MG63 (cell line): ENCODE measurements at regions not wholly inside any gene's neighbourhood (a gene's known extent, or its start where the extent isn't known, plus 50 kb on each side); places are given as distances from the start of the nearest gene placed in this dataset.

Experiments
- DNase-seq: peaks from one replicate; pipeline ENCODE4 v3.0.0-alpha.2; 2020
- H3K27me3 ChIP-seq: fragments of 250-450 bp; sonication (Bioruptor Pico); 2 replicates; pipeline ENCODE4 v1.5.1; 2020; ENCODE audit warnings: mild to moderate bottlenecking, moderate library complexity
- H3K36me3 ChIP-seq: fragments of 250-450 bp; sonication (Bioruptor Pico); 2 replicates; pipeline ENCODE4 v1.5.1; 2020; ENCODE audit warnings: mild to moderate bottlenecking, moderate library complexity
- H3K4me3 ChIP-seq: fragments of 250-450 bp; sonication (Bioruptor Pico); 2 replicates; pipeline ENCODE4 v1.5.1; 2020; ENCODE audit warnings: mild to moderate bottlenecking, moderate library complexity
- H3K9me3 ChIP-seq: fragments of 250-450 bp; sonication (Bioruptor Pico); 2 replicates; pipeline ENCODE4 v1.5.1; 2020; ENCODE audit warnings: mild to moderate bottlenecking, moderate library complexity

DNA sequence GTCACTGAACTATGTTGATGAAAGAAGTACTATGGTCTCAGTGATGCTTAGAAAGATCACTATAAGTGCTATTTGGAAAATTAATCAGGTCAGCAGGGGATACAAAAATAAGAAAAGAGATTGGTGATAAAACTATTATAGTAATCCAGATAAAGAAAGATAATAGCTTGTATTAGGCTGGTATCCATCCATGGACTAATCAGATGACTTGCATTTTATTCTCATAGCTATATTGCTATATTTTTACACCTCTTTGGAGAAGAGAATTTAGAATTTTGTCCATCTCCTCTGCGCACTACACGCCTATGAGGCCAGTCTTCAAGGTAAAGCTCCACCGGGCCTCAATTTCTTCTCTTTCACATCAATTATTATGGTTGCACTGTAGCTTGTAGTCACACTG lies 635.1 kb upstream of the DDX18 start:
- Histone ChIP-seq H3K4me3 (no peak overlapping the region), H3K9me3 (no peaks in the 10 kb centered on the region), H3K36me3 (no peaks in the 10 kb centered on the region), H3K27me3 (no peaks in the 10 kb centered on the region)
- no peak for DNase-seq

GRCh38 chr2:117190856-117191559 lies 623.5 kb upstream of the DDX18 start:
- no peak for DNase-seq
- Histone ChIP-seq H3K36me3 (no peaks in the 10 kb centered on the region), H3K4me3 (no peak overlapping the region), H3K9me3 (no peaks in the 10 kb centered on the region), H3K27me3 (no peaks in the 10 kb centered on the region)

DNA sequence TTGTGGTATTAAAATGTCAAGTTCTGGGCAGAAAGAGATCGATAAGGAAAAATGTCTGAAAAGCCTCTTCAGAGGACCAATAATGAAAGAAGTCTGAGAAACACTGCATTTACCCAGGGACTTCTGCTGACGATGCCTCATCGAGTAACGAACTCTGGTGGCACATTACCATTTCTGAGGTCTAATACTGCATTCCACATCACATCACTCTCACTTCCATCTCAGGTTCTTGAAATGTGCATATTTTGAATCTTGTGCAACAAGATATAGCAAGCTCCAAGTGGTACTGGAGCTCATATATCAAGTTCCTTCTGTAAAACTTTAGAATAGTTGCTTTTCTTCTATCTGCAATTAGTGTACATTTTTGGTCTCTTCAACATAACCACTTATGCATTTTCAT lies 619.1 kb upstream of the DDX18 start:
- Histone ChIP-seq H3K4me3 (no peak overlapping the region), H3K27me3 (no peaks in the 10 kb centered on the region), H3K36me3 (no peaks in the 10 kb centered on the region), H3K9me3 (no peaks in the 10 kb centered on the region)
- DNase-seq = no peak

- no peak for DNase-seq
- no peaks in the 10 kb centered on the region for H3K36me3 ChIP-seq
- H3K27me3 ChIP-seq = no peaks in the 10 kb centered on the region
- no peak overlapping the region for H3K4me3 ChIP-seq
- no peaks in the 10 kb centered on the region for H3K9me3 ChIP-seq
These were observed 615.0 kb upstream of the DDX18 start for GRCh38 chr2:117199511-117199910.

DNA sequence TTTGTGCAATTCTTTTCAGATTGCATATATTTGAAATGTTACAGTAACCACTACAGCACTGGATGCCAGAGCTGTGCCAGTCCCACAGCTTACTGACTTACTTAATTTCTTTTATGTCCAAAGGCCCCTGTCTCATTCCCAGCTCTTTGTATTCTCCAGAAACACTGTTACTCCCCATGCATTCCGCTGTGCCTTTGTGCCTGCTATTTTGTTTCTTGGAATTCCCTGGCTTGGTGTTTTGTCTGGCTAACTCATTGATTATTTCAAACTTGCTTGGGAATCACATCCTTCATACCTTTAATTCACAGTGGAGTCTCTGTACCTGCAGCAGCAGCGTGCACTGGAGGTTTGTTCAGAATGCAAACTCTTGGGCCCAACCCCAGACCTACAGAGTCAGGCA lies 601.9 kb upstream of the DDX18 start:
- Histone ChIP-seq H3K27me3 (no peaks in the 10 kb centered on the region), H3K4me3 (no peak overlapping the region), H3K9me3 (0 out of 2 replicates have a peak, but pooled peaks cover 4% of the 10 kb centered on the region), H3K36me3 (no peaks in the 10 kb centered on the region)
- no peak for DNase-seq

DNA sequence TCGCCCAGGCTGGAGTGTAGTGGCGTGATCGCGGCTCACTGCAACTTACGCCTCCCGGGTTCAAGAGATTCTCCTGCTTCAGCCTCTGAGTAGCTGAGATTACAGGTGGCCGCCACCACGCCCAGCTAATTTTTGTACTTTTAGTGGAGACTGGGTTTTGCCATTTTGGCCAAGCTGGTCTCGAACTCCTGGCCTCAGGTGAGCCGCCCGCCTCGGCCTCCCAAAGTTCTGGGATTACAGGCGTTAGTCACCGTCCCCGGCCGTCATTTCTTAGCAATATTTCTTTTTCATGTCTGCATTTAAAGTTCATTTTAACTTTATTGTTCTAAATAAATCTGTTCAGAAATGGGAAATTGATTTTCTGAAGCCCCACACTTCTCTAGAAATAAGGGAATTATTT lies 597.3 kb upstream of the DDX18 start:
- H3K36me3 ChIP-seq = no peaks in the 10 kb centered on the region
- no peak for DNase-seq
- 0 out of 2 replicates have a peak, but pooled peaks cover 4% of the 10 kb centered on the region for H3K9me3 ChIP-seq
- no peak overlapping the region for H3K4me3 ChIP-seq
- no peaks in the 10 kb centered on the region for H3K27me3 ChIP-seq

- H3K4me3 ChIP-seq = no peak overlapping the region
- DNase-seq = no peak
- no peaks in the 10 kb centered on the region for H3K36me3 ChIP-seq
- no peaks in the 10 kb centered on the region for H3K27me3 ChIP-seq
- no peaks in the 10 kb centered on the region for H3K9me3 ChIP-seq
These were observed 591.7 kb upstream of the DDX18 start for GRCh38 chr2:117222809-117223208.

DNA sequence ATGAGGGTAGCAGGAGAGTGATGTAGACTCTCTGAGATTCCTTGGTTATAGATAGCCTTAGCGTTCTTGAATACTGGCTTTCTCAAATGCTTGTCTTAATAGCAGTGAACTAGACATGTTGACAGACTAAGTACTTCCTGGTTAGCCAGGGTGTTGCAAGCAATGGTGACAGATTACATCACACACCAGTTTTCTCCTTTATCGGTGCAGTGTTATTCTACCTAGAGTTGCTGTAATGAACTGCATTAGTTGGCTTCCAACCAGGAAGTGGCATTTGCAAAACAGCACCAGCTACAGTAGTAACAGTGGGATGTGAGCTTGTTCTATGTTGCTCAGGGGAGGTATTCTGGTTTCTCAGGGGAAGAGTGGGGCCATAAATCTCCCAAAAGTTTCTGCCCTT lies 582.2 kb upstream of the DDX18 start:
- Histone ChIP-seq H3K4me3 (no peak overlapping the region), H3K36me3 (no peaks in the 10 kb centered on the region)

GRCh38 chr2:117257362-117257761 lies 557.1 kb upstream of the DDX18 start:
- no peaks in the 10 kb centered on the region; the same call in 1 of the 2 replicates for H3K9me3 ChIP-seq
- H3K27me3 ChIP-seq = no peaks in the 10 kb centered on the region
- no peak for DNase-seq
- no peaks in the 10 kb centered on the region for H3K36me3 ChIP-seq
- H3K4me3 ChIP-seq = no peak overlapping the region

More for the DNA sequence above, 582.2 kb upstream of the DDX18 start:
- Histone ChIP-seq H3K27me3 (no peaks in the 10 kb centered on the region), H3K9me3 (peaks cover 5% of the 10 kb centered on the region; the same call in 1 of the 2 replicates)
- no peak for DNase-seq

GRCh38 chr2:117269574-117269973 lies 544.9 kb upstream of the DDX18 start:
- Histone ChIP-seq H3K36me3 (no peaks in the 10 kb centered on the region), H3K27me3 (no peaks in the 10 kb centered on the region), H3K4me3 (no peak overlapping the region), H3K9me3 (peaks cover 2% of the 10 kb centered on the region; the same call in 1 of the 2 replicates)
- no peak for DNase-seq

GRCh38 chr2:117271631-117272030 lies 542.9 kb upstream of the DDX18 start:
- H3K9me3 ChIP-seq = peaks cover 2% of the 10 kb centered on the region; the same call in 1 of the 2 replicates
- DNase-seq = no peak
- H3K36me3 ChIP-seq = no peaks in the 10 kb centered on the region
- H3K4me3 ChIP-seq = no peak overlapping the region
- H3K27me3 ChIP-seq = no peaks in the 10 kb centered on the region

DNA sequence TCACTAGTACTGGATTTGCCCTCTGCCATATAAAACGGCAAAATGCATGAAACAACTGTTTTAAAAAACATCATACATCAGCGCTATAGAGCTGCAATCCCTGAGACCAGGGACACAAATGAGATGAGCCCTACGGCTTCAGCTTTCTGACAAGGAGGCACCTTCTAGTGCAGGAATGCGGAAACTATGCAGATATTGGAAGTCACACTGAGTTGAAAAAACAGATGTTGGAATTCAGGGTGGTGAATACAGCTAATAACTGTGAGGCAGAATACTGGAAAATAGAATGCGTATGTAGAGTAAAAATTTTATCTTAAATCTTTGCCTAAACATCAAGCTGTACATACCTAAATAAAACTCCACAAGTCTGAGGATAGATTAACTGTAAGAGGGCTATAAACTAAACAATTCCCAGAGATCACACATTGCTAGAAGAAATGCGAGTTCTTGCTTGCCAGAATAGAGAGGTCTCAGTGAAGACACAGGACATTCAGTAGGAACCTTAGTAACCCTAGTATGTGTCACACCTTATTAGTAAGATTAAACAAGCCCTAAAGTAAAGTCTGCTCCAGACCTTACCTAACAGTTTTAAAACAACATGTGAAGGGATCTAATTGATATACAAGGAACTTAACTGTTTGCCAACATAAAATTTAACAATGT lies 541.4 kb upstream of the DDX18 start:
- DNase-seq = no peak
- Histone ChIP-seq H3K27me3 (no peaks in the 10 kb centered on the region), H3K4me3 (no peak overlapping the region), H3K36me3 (no peaks in the 10 kb centered on the region), H3K9me3 (peaks cover 2% of the 10 kb centered on the region; the same call in 1 of the 2 replicates)

- DNase-seq = no peak
- Histone ChIP-seq H3K4me3 (no peak overlapping the region), H3K36me3 (no peaks in the 10 kb centered on the region), H3K27me3 (no peaks in the 10 kb centered on the region), H3K9me3 (no peaks in the 10 kb centered on the region)
These were observed 521.5 kb upstream of the DDX18 start for GRCh38 chr2:117293012-117293411.

GRCh38 chr2:117299451-117299850 lies 515.0 kb upstream of the DDX18 start:
- no peak for DNase-seq
- Histone ChIP-seq H3K27me3 (no peaks in the 10 kb centered on the region), H3K36me3 (no peaks in the 10 kb centered on the region), H3K4me3 (no peak overlapping the region), H3K9me3 (peaks cover 2% of the 10 kb centered on the region)

DNA sequence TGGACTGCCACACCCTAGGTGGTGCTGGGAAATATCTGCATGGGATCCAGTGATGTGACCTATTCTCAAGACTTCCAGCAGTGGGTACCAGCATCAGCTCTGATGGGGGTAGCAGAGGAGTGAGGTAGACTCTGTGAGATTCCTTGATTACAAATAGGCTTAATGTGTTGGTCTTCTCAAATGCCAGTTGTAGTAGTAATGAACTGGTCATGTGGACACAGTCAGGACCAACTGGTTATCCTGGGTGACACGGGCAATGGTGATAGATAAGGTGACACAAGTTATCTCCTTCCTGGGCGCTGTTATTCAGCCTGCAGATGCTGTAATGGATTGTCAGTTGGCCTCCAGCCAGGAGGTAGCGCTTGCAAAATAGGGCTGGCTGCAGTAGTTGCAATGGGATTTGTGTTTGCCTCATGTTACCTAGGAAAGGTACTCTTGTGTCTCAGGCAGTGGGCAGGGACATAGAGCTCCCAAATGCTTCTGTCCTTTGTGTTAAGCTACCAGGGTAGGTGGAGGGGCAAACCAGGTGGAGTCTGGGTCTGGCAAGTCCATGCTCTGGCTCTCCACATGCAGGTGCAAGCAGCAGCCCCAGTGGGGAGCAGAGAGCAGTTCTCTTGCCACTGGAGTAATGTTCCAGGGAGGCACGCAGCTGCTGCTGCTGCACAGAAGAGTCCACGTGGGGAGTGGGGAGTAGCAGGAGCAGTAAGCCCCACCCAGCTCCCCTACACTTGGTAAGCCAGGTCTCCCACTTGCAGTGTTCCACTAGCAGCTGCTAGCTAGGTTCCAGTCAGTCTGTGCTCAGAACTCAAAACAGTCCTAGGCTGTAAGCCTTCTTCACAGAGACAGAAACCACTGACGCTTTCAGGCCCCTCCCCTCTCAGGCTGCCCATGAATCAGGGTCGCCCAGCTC lies 505.4 kb upstream of the DDX18 start:
- H3K4me3 ChIP-seq = no peak overlapping the region
- no peaks in the 10 kb centered on the region for H3K27me3 ChIP-seq
- no peak for DNase-seq
- no peaks in the 10 kb centered on the region for H3K9me3 ChIP-seq
- no peaks in the 10 kb centered on the region for H3K36me3 ChIP-seq

DNA sequence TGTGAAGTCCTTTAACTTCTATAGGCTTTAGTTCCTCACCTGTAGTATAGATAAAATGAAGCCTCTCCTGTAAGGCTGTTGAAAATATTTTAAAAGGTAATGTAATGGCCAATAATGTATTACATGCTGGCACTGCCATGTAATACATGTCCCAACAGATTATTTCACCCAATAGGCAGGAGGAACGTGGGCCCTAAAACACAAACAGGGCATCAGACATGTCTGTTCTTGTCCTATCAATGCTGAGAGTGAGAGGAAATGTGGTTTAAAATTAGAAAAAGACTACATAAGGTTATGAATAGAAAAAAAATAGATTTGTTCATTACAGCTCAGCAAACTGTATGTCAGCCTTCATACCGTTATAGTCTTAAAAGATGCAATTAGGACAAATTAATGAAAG lies 492.7 kb upstream of the DDX18 start:
- H3K27me3 ChIP-seq = no peaks in the 10 kb centered on the region
- no peaks in the 10 kb centered on the region for H3K36me3 ChIP-seq
- DNase-seq = no peak
- H3K4me3 ChIP-seq = no peak overlapping the region
- no peaks in the 10 kb centered on the region for H3K9me3 ChIP-seq

DNA sequence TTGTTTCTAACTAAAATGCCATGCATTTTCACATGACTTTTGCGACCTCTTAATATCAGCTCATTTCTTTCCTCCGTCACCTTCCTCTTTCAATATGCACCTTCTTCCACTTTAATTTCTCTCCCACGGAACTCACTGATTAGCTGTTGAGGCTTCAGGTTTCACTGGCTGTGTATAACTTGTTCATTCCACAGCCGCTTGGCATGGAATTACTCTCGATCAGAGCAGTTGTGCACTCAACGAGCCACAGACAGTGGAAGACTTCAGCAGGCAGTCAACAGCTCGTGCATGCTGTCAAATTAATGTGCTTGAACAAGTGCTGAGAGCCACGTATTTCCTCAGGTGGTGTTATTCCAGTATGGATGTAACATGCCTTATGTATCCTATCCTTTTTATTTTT lies 491.2 kb upstream of the DDX18 start:
- H3K36me3 ChIP-seq = no peaks in the 10 kb centered on the region
- no peak overlapping the region for H3K4me3 ChIP-seq
- DNase-seq = peak; percentile 4
- H3K9me3 ChIP-seq = no peaks in the 10 kb centered on the region
- no peaks in the 10 kb centered on the region for H3K27me3 ChIP-seq
